Large intestine (tissue), 3 donors: ENCODE measurements at regions not wholly inside any gene's neighbourhood (a gene's known extent, or its start where the extent isn't known, plus 50 kb on each side); places are given as distances from the start of the nearest gene placed in this dataset.
"Not testable (repeated sequence)": the region's sequence is repeated elsewhere in the genome, so short reads cannot be mapped to it uniquely, and the experiment has no call there.

ENCODE experiments used
- DNase-seq, 2 donors: peaks; one replicate each; pipeline versions ENCODE4 v3.0.0 to v3.0.0-alpha.2; 2013
- H3K27ac ChIP-seq: one replicate; pipeline ENCODE4 v1.5.1; 2013; ENCODE audit warnings: low read length
- H3K27me3 ChIP-seq: 2 replicates; pipeline ENCODE4 v1.6.1; 2013; ENCODE audit warnings: low read length; ENCODE audit not compliant: control insufficient read depth, insufficient read depth
- H3K36me3 ChIP-seq: 2 replicates; pipeline ENCODE4 v1.6.1; 2013; ENCODE audit warnings: low read length; ENCODE audit not compliant: control insufficient read depth, insufficient read depth
- H3K4me1 ChIP-seq: one replicate; pipeline ENCODE4 v1.6.1; 2013; ENCODE audit warnings: low read length; ENCODE audit not compliant: control insufficient read depth, insufficient read depth
- H3K4me3 ChIP-seq: one replicate; pipeline ENCODE4 v1.5.1; 2013; ENCODE audit warnings: low read length
- H3K9me3 ChIP-seq: one replicate; pipeline ENCODE4 v1.6.1; 2013; ENCODE audit warnings: mild to moderate bottlenecking, low read depth, low read length, moderate library complexity; ENCODE audit not compliant: control insufficient read depth
- WGBS: methylation state at CpG from one replicate; pipeline ENCODE4 v1.1.5; 2013; ENCODE audit warnings: low lambda C conversion rate; ENCODE audit not compliant: insufficient coverage; 5-methylcytosine and 5-hydroxymethylcytosine counted together

DNA sequence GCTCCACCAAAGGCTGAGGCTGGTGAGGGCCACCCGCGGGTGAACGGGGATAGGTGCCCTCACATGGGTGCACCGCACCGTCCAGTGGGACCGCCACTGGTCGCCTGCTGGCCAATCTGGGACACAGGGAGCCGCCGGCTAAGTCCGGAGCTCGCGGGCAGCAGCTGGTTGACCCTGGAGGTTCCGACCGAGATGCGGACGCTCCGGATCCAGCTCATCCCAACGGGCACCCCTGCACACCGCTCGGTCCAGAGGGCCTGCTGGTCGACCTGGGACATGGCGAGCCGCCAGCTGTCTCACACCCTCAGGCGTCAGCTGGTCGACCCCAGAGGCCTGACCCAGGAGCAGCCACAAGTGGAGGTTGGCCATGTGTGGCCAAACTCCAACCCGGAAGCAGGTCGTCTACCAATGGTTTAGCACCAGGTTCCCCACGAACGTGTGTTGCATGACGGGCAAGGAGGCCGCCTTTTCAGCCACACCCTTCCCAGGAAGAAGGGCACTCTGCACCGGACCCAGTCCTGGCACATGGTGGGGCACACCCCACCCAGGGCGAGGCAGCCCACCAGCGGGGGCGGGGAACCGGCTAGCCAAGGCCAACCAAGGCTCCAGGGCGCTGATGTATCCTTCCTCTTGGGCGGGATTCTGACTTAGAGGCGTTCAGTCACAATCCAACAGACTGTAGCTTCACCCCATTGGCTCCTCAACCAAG is 746.0 kb upstream of the DEFB115 start:
- Histone ChIP-seq H3K27me3 (no peaks in the 10 kb centered on the region), H3K4me3 (no peak overlapping the region), H3K36me3 (no peaks in the 10 kb centered on the region), H3K27ac (no peak overlapping the region), H3K4me1 (no peaks in the 10 kb centered on the region), H3K9me3 (peaks cover 27% of the 10 kb centered on the region)
- WGBS, result no CpG with 5 or more reads among the region's 39 CpGs
- no peak for DNase-seq

DNA sequence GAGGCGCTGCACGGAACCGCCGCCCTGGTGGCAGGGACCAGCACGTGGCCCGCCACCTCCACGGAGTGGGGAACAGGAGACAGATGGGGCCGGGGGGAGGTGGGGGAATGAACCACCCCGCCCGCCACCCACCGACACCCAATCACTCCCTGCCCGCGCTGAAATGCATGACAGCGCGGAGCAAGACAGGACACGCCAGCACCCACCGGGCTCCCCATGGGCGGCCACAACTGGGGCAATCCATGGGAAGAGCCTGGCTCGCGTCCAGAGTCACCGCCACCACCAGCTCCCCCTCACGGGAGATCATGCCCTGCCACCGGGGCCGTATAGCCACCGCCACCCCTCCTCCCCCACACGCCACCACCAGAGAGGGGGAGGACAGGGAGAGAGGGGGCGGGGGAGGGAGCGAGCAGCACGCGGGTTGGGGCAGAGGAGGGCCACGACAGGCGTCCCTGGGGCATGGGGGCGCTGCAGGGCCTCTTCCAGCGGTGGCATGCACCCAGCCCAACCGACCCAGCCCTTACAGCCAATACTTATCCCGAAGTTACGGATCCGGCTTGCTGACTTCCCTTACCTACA is 744.3 kb upstream of the DEFB115 start:
- H3K27me3 ChIP-seq, result no peaks in the 10 kb centered on the region
- no peaks in the 10 kb centered on the region for H3K4me1 ChIP-seq
- no CpG with 5 or more reads among the region's 38 CpGs for WGBS
- peaks cover 26% of the 10 kb centered on the region for H3K9me3 ChIP-seq
- H3K27ac ChIP-seq, result no peak overlapping the region
- no peaks in the 10 kb centered on the region for H3K36me3 ChIP-seq
- no peak overlapping the region for H3K4me3 ChIP-seq
- DNase-seq, result no peak

DNA sequence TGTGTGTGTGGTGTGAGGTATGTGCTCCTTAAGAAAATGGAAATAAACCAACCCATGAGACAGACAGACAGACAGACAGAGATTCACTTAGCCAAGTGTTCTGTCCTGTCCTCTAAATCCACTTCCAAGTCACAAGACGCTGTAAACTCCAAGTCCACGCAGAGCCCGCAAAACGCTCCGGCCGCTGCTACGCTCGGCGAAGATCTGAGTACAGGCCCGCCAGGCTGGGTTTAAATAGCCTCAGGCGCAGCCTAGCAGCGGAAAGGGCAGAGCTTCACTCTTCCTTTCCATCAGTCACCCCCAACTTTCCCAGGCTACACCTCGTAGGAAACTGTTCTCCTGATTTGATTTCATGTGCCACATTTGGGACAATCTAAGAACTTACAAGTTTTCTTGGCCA is 741.5 kb upstream of the DEFB115 start:
- not testable (repeated sequence) for H3K27me3 ChIP-seq, H3K27ac ChIP-seq, H3K36me3 ChIP-seq, DNase-seq, H3K4me1 ChIP-seq, H3K4me3 ChIP-seq
- 40% methylated on average over 1 of the region's 13 CpGs for WGBS
- peaks cover 27% of the 10 kb centered on the region for H3K9me3 ChIP-seq

DNA sequence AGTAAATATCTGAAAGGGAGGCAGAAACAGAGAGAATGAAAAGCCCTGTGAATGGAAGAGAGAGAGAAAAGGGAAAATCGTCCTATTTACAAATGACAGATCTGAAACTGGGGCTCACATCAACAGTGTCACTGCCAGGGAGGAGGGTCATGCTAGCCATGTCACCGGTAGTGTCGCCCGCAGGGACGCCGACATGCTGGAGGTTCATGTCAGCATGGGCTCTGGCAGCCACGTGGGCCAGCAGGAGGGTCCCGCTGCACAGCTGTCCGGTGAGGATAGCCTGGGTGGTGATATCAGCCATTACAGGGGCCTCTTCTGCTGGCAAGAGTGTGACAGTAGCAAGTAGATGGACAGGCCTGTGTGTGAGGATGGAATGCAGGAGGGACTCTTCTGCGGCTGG is 738.6 kb upstream of the DEFB115 start:
- not testable (repeated sequence) for H3K27ac ChIP-seq, H3K4me3 ChIP-seq, DNase-seq, H3K27me3 ChIP-seq, H3K36me3 ChIP-seq, H3K4me1 ChIP-seq
- peaks cover 11% of the 10 kb centered on the region for H3K9me3 ChIP-seq
- no CpG with 5 or more reads among the region's 10 CpGs for WGBS

DNA sequence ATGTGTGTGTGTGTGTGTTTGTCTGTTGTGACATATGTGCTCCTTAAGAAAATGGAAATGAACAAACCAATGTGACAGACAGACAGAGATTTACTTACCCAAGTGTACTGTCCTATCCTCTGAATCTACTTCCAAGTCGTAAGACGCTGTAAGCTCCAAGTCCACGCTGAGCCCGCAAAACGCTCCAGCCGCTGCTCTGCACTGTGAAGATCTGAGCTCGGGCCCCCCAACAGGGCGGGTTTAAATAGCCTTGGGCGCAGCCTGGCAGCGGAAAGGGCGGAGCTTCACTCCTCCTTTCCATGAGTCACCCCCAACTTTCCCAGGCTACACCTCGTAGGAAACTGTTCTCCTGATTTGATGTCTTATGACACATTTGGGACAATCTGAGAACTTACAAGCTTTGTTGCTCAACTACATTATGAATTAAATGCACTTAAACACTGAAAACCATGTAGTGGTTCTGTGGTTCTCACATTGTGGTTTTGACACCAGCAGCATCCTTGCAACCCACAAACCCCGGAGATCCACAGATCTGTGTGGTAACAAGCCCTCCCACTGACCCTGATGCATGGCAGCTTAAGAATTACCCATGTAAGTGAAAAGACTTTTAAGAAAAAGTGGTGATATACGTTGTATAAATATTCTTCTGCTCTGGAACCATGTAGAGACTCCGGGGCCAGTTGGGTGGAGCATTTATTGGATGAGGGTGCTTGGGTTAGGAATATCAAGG is 735.6 kb upstream of the DEFB115 start:
- not testable (repeated sequence) for H3K27ac ChIP-seq, H3K36me3 ChIP-seq, H3K4me3 ChIP-seq, H3K27me3 ChIP-seq, DNase-seq, H3K9me3 ChIP-seq, H3K4me1 ChIP-seq
- no CpG with 5 or more reads among the region's 15 CpGs for WGBS

DNA sequence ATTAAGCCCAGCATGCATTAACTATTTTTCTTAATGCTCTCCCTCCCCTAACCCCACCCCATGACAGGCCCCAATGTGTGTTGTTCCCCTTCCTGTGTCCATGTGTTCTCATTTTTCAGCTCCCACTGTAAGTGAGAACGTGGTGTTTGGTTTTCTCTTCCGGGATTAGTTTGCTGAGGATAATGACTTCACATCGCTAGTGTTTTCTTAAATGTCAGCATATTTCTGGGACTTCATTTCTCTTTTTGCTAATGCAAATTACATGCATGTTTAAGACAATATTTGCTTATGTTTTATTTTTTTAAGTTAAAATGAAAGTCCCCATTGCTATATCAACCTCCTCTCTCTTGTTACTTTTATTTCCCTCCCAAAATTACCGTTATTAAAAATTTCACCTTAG is 733.3 kb upstream of the DEFB115 start:
- not testable (repeated sequence) for H3K4me1 ChIP-seq, DNase-seq, H3K4me3 ChIP-seq, H3K36me3 ChIP-seq, H3K27ac ChIP-seq, H3K27me3 ChIP-seq, H3K9me3 ChIP-seq
- WGBS, result no CpG with 5 or more reads among the region's 4 CpGs

DNA sequence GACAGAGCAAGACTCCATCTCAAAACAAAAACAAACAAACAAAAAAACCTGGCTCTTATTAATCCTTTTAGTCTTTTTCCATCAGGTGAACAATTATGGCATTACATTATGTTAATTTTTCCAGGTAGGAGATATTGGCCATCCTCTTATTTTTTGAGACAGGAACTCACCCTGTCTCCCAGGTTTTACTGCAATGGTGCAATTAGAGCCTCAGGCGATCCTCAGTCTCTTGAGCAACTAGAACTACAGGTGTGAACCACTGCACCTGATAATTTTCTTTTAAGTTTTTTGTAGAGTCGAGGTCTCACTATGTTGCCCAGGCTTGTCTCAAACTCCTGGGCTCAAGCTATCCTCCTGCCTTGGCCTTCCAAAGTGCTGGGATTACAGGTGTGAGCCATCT is 732.7 kb upstream of the DEFB115 start:
- WGBS, result no CpG with 5 or more reads among the region's 2 CpGs
- H3K4me1 ChIP-seq, H3K27ac ChIP-seq, H3K36me3 ChIP-seq, H3K9me3 ChIP-seq, DNase-seq, H3K4me3 ChIP-seq, H3K27me3 ChIP-seq: not testable (repeated sequence)

DNA sequence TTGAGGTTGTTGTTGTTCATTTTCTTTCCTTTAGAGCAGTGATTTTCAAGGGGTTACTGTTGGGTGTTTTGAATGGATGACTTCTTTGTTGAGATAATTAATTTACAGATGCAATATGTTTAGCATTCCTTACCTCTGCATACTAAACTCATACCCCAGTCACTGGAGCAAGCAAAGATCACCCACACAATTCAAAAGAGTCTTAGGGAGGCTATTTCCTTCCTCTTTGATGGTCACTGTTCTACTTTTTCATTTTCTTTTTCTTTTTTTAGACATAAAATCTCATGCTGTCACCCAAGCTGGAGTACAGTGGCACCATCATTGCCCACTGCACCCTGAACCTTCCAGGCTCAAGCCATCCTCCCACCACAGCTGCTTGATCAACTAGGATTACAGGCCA is 723.8 kb upstream of the DEFB115 start:
- not testable (repeated sequence) for H3K4me3 ChIP-seq, DNase-seq, H3K27me3 ChIP-seq, H3K36me3 ChIP-seq, H3K9me3 ChIP-seq, H3K27ac ChIP-seq, H3K4me1 ChIP-seq

DNA sequence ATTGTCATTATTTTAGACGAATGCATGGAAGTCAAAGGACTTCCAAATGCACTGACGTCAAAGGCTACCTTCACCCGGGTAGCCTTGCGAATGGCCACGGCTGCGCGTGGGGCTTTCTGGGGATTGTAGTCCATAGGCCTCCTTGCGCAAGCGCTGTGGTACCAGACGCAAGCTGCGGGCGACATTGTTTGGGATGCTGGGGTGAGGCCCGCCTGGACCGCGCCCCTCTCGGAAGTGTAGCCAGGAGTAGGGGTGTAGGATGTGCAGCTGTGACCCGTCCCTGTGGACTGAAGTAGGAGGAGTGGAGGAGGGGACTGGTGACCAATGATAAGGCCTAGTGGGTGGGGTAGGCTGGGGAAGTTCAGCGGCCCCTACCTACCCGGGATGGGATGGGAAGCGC is 720.0 kb upstream of the DEFB115 start:
- DNase-seq, result peak in 1 of 2 donors; percentile 35
- H3K4me1 ChIP-seq, H3K27ac ChIP-seq, H3K27me3 ChIP-seq, H3K36me3 ChIP-seq, H3K4me3 ChIP-seq, H3K9me3 ChIP-seq: not testable (repeated sequence)
- WGBS, result no CpG with 5 or more reads among the region's 20 CpGs

DNA sequence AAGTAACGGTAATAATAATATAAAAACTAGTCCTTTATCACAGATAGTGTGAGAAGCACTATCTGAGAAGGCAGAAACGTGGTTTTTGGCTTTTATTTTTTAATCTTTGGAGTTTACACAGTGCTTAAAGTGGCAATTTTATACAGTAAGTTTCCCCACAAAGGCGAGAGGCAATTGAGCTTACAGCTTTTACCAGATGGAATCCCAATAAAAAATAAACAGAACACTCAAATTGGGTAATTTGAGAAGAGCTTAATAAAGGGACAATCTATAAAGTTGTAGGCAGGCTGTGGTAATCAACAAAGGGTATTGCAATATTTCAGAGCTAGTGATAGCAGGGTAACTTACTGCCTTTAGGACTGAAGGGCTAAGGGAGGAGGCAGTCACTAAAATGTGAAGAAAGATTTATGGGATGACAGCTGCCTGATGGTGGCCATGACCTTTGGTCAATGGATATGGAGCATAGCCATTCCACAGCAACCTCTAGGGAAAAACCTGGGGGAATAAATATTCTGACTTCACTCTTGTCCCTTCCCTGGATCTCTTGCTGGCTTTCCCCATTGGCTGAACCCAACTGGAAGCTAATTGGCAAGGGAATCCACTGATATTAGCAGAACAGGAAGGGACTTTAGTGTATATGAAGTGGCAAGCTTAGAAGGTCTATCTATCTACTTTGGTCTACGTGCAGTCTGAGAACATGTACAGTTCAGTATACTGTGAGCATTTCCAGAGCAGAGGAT is 717.0 kb upstream of the DEFB115 start:
- not testable (repeated sequence) for H3K4me3 ChIP-seq, H3K27ac ChIP-seq, H3K9me3 ChIP-seq, DNase-seq, H3K36me3 ChIP-seq, H3K4me1 ChIP-seq, H3K27me3 ChIP-seq
- WGBS, result no CpG with 5 or more reads among the region's 4 CpGs
